GM18520 (cell line): ENCODE measurements at regions not wholly inside any gene's neighbourhood (a gene's known extent, or its start where the extent isn't known, plus 50 kb on each side); places are given as distances from the start of the nearest gene placed in this dataset.

ENCODE experiments used
- ATAC-seq: cut with Tn5 transposase; IDR thresholded peaks from one replicate; pipeline ENCODE4 v1.9.1; 2021; ENCODE audit not compliant: unreplicated experiment

GRCh38 chr9:129334105-129334935 is 156.3 kb upstream of the IER5L start:
- no peak for ATAC-seq

GRCh38 chr9:129333617-129334104 is 155.6 kb upstream of the IER5L start:
- no peak for ATAC-seq

DNA sequence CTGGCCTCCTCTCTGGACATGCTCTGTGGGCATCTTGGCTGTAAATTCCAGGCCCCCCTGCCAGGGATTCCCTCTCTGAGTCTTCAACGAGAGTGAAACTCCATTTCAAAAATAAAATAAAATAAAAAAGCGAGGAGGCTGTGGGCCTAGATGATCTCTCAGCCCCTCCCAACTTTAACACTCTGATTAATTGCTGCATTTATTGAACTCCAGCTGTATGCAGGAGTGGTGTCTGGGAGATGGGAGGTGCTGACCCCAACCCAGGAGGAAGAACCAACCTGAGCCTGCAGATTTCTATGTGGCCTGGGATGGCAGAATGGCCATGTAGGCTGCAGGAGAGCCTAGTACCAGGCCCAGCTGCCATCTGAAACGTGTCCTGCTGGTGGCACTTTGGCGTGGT is 154.5 kb upstream of the IER5L start:
- ATAC-seq = no peak

DNA sequence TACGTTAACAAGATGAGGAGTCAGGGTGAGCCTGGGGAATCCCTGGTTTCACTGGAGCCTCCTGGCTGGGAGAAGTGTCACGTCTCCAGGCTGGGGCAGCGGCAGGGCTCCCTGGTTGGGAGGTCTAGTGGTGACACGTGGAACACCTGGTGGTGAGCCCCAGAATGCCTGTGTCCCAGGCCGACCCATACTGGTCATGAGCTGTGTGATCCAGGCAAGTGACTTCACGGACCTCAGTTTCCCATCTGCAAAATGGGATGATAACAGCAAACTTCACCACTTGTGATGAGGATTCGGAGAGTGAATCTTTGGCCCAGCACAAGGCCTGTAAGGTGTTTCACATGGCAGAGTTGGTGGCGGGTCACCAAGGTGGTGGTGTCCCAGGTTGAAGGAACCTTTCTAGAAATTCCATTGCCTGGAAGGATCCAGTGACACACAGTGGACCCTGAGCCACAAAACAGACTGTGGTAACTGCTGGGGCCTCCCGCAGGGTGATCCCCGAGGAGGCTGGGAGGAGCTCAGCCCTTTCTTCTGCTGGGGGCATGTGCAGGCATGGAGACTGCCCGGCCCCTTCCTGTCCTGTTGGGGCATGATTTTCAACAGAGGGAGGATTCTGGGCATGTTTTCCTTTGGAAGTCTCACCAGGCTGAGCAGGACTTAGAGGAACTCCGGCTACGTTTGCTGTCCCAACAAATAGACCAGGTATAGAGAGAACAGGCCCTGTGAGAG is 153.9 kb upstream of the IER5L start:
- no peak for ATAC-seq

DNA sequence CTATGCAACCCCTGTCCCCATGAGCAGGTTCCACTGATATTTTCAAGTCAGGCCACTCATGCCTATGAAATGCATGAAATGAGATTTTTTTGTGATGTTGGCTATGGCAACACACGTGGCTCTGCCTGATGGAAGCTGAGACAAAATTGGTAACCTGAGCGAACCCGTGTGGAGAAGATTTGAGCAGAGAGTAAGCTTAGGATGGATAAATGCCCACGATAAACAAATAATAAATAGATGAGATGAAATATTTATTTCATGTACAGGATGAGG is 153.4 kb upstream of the IER5L start:
- no peak for ATAC-seq

DNA sequence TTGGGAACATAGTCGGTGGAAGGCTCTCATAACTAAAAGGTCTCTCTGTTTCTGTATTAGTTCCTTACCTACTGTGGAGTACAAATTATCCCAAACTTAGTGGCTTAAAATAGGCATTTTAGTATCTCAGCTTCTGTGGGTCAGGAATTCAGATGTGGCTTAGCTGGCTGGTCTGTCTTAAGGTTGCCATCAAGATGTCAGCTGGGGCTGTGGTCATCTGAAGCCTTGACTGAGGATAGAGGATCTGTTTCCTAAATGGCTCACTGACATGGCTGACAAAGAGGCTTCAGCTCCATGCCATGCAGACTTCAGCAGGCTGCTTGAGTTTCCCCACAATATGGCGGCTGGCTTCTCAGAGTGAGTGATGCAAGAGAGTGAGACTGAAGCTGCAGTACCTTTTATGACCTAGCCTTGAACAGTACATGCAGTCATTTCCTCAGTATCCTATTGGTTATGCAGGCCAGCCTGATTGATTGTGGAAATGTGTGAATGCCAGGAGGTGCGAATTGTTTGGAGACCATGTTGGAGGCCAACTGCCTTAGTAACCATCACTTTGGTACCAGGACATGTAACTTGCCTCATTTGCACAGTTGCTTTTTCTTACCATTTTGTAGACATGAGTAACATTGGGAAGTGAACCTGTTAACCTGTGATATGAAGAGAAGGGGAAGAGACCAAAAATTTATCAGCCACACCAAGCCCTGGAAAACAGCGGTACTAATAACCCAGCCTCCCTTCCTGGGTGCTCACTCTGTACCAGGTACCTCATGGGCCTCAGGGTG is 152.8 kb upstream of the IER5L start:
- no peak for ATAC-seq

- no peak for ATAC-seq
Measured at GRCh38 chr9:129328355-129329042, 150.4 kb upstream of the IER5L start.

GRCh38 chr9:129327552-129328328 is 149.7 kb upstream of the IER5L start:
- ATAC-seq = no peak

- ATAC-seq = no peak
Measured at GRCh38 chr9:129326061-129327005, 148.3 kb upstream of the IER5L start.

DNA sequence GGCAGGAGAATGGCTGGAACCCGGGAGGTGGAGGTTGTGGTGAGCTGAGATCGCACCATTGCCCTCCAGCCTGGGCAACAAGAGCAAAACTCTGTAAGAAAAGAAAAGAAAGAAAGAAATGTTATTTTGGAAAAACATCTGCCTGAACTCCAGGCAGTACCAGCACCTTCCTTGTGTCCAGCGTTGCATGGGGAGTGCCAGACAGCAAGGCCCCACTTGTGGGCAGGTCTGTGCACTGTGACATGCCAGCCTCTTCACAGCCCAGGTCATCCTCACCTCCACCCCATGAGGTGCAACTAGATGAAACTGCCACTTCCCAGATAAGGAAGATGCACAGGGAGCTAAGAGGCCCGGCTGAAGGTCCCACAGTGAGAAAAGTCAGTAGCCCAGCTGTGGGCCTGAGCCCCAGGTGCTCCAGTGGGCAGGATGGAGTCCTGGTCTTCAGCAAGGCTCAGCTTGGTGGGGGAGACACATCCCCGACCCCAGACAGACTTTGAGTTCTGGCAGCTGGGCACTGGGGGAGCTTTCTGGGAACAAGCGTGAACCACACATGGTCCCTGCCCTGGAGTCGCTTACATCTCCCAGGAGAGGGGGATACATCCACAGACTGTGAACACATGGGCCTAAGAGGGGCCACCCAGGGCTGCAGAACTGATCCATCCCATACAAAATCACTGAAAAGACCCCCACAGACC is 146.9 kb upstream of the IER5L start:
- no peak for ATAC-seq

- no peak for ATAC-seq
Measured at GRCh38 chr9:129323999-129324553, 146.0 kb upstream of the IER5L start.

DNA sequence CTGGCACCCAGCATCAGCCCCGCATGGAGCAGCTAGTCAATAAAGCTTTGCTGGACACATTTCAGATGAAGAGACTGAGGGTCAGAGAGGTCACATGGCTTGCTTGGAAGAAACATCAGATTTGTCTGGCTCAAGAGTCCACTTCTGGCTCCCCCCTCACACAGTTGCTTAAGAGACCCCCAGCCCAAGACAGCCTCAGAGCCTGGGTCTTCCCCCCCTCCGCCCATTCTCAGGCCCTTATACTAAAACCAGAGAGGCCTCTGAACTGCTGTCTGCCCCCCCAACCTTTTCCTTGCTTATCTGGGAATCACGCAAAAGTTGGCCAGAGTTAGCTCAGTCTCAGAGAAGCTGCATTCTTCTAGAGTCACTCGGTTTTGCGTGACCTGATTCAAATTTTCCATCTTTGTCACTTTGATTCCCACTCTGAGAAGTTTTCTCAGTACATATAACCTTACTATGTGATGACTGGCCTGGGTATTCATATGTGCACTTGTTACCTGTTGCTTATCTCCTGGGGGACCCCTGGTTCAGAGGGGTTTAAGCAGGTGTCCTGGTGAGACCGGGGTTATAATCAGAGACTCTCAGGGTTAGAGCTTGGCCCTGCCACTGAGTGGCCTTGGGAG is 145.4 kb upstream of the IER5L start:
- no peak for ATAC-seq

DNA sequence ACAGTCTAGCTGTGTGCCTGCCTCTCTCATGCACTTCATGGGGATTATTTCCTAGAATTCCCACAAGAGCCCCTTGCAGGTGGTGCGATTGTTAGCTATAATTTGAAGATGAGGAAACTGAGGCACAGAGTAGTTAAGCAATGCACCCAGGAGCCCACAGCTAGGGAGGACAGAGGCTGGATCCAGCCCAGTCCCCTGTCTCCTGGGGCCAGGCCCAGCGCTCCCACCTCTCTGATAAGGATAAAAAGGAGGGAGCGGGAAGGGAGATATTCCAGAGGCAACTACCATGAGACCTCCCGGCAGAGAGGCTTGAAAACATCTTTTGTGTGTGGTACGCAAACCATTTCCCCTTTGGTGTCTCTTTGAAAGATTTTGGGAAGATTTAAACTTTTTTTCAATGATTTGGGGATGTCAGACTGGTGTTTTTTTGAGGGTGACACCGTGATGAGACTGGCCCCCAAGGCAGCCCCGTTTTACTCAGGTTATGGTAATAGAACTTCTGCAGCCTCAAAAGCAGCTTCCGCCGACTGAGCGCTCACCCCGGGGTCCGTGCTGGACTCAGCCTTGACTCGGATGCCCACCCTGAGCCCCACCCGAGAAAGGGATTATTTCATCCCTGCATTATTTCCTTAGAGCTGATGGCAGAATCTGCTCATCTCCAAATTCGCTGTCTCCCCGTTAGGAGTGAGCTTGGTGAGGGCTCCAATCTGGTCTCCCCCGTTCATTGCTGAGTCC is 144.7 kb upstream of the IER5L start:
- no peak for ATAC-seq

DNA sequence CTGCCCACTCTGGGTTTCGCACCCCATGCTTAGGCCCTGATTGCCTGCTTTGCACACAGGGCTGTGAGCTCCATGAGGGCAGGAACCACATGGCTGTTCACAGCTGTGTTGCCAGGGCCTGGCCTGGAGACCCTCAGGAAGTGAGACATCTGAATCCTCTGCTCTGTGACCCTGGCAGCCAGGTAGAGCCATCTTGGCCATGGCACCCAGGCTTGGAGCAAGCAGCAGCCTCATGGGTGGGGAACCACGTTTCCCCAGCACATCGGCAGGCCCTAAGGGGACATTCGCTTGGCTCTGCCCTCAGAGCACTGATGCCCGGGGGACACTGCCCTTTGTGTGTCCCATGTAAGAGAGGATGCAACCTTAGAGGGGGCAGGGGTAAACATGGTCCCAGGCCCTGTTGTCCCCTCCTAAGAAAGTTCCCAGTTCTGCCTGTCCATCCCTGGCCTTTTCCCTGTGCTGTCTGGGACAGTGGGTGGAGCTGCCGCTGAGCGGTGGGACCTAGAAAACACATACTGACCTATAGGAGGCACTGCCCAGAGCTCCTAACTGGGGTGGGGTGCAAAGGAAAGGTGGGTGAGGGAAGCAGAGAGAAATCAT is 144.1 kb upstream of the IER5L start:
- no peak for ATAC-seq

DNA sequence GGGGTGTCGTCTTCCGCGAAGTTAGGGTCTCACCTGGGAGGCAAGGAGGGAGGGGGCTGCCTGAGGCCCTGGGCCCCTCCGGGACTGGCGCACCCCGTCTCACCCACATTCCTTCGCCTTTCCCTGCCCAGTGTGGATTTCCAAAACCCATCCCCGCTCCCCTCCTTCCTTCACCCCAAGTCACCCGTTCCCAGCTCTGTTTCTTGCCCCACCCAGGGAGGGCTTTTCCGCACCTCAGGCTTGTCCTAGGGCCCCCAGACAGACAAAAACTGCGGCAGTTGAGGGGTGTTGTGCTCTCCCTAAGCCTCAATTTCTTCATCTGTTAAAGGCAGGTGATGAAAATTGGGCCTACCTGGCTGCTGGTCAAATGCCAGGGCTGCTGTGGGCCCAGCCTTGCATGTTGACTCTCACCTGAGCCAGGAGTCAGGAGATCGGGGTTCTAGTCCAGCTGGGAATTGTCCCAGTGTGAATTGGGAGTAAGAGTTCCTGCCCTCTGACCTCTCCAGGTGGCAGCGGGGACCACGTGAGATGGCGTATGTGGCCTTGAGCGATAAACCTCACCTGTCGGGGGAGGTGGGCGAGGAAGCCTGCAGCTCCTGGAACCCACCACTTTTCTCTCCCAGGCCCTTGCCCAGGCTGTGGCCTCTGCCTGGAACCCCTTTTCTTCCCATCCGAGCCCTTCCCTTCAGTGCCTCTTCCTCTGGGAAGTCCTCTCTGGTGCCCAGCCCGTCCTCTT is 143.4 kb upstream of the IER5L start:
- no peak for ATAC-seq

DNA sequence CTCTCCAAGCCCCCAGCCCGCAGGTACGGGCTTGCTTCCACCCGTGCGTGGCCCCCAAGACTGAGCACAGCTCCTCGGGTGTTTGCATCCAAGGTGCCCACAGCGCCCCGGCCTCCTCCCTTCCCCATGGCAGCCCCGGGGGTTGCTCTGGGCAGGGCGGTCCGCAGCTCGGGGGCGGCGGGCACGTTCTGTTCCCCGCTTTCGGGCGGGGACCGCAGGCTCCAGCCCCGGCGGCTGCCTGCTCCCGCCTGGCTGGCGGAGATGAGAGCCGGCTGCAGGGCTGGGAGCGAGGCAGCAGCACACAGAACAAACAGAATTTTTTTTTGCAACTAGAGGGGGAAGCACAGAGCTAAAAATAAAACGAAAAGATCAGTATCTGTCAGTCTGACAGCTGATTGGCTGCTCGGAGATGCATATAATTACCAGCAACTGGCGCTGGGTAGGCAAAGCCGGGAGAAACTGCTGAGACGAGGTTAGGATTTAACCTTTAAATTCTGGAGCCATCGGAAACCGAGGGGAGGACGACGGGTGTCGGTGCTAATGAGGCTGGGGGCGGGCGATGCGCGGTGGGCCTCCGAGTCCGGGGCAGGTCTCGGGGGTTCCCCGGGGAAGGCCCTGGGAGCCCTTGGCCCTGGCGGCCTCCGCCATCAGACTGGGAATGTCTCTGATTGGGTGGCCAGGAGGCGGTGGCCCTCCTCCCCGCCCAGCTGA is 142.7 kb upstream of the IER5L start:
- no peak for ATAC-seq
